H1 (cell line): ENCODE measurements at regions not wholly inside any gene's neighbourhood (a gene's known extent, or its start where the extent isn't known, plus 50 kb on each side); places are given as distances from the start of the nearest gene placed in this dataset.

ENCODE experiments used
- CTCF ChIA-PET: fragments of 300-600 bp; sonication (Branson Sonifier 250); formaldehyde crosslinking; loops from one replicate; lab custom pipeline; 2021; ENCODE audit not compliant: partially characterized antibody; lab: Charles Lee
- POLR2A ChIA-PET: fragments of 300-600 bp; sonication (Branson Sonifier 250); formaldehyde crosslinking; loops from one replicate; lab custom pipeline; 2021; ENCODE audit warnings: inconsistent platforms; ENCODE audit not compliant: partially characterized antibody; lab: Charles Lee
- DNase-seq, 2 experiments: peaks; one replicate each; pipeline versions ENCODE4 v3.0.0 to v3.0.0-alpha.2; 2010 to 2022; ENCODE audit warnings: low spot score in 2 of 2, low read depth in 1 of 2, mixed read lengths in 1 of 2
- FAIRE-seq: peaks from 2 replicates; lab custom pipeline; 2011; peaks lifted over from hg19 to GRCh38; lab: Jason Lieb, UNC
- H2AFZ ChIP-seq: 2 replicates; pipeline ENCODE4 v1.8.1; 2012; ENCODE audit warnings: low read length, inconsistent platforms
- H2AK5ac ChIP-seq: 2 replicates; pipeline ENCODE4 v1.6.1; 2013; ENCODE audit warnings: low read depth, low read length
- H2BK120ac ChIP-seq: replicated peaks from 2 replicates; pipeline ENCODE3; 2013; ENCODE audit warnings: low read depth, low read length, inconsistent platforms
- H2BK12ac ChIP-seq: 2 replicates; pipeline ENCODE4 v1.6.1; 2013; ENCODE audit warnings: low read depth, low read length
- H2BK15ac ChIP-seq: 2 replicates; pipeline ENCODE4 v1.6.1; 2013; ENCODE audit warnings: low read length
- H2BK20ac ChIP-seq: 2 replicates; pipeline ENCODE4 v1.6.1; 2013; ENCODE audit warnings: low read length
- H2BK5ac ChIP-seq: 2 replicates; pipeline ENCODE4 v1.6.1; 2013; ENCODE audit warnings: low read depth, low read length
- H3K14ac ChIP-seq: 2 replicates; pipeline ENCODE4 v1.6.1; 2013; ENCODE audit warnings: inconsistent platforms; ENCODE audit not compliant: insufficient read length
- H3K18ac ChIP-seq: 2 replicates; pipeline ENCODE4 v1.6.1; 2013; ENCODE audit warnings: low read length; ENCODE audit errors: extremely low read depth
- H3K23ac ChIP-seq: 2 replicates; pipeline ENCODE4 v1.6.1; 2013; ENCODE audit warnings: inconsistent platforms; ENCODE audit not compliant: insufficient read length
- H3K23me2 ChIP-seq: 2 replicates; pipeline ENCODE4 v1.6.1; 2013; ENCODE audit warnings: low read depth, low read length
- H3K27ac ChIP-seq: 2 replicates; pipeline ENCODE4 v1.6.1; 2011; ENCODE audit warnings: low read depth, low read length, inconsistent platforms
- H3K27me3 ChIP-seq, 4 experiments: replicated peaks in 1 of 4; 1 replicate in 1 of 4; 2 replicates in 3 of 4; pipeline versions ENCODE4 v1.6.1 to v1.8.1; 2011 to 2013; ENCODE audit warnings: low read length in 3 of 4, mild to moderate bottlenecking in 3 of 4, inconsistent platforms in 2 of 4, mixed read lengths in 2 of 4, moderate library complexity in 1 of 4; ENCODE audit not compliant: control insufficient read depth in 3 of 4, insufficient read depth in 3 of 4; ENCODE audit errors: extremely low read depth in 1 of 4
- H3K36me3 ChIP-seq, 4 experiments: 2 replicates each; pipeline versions ENCODE4 v1.6.1 to v1.8.1; 2011 to 2013; ENCODE audit warnings: mild to moderate bottlenecking in 4 of 4, low read length in 3 of 4, moderate library complexity in 2 of 4, control low read depth in 1 of 4, inconsistent platforms in 1 of 4; ENCODE audit not compliant: insufficient read depth in 4 of 4, control insufficient read depth in 2 of 4
- H3K4ac ChIP-seq: replicated peaks from 2 replicates; pipeline ENCODE3; 2013; ENCODE audit warnings: low read length, low read depth, mixed read lengths, inconsistent platforms; ENCODE audit not compliant: insufficient read length
- H3K4me1 ChIP-seq, 4 experiments: replicated peaks in 1 of 4; 1 replicate in 1 of 4; 2 replicates in 3 of 4; pipeline versions ENCODE4 v1.6.1 to v1.8.1; 2011 to 2013; ENCODE audit warnings: low read length in 3 of 4, inconsistent platforms in 2 of 4, mixed read lengths in 1 of 4; ENCODE audit not compliant: insufficient read depth in 4 of 4, control insufficient read depth in 3 of 4
- H3K4me2 ChIP-seq, 2 experiments: 2 replicates each; pipeline versions ENCODE4 v1.6.1 to v1.8.1; 2011 to 2013; ENCODE audit warnings: low read depth in 2 of 2, low read length in 2 of 2, control low read depth in 1 of 2, inconsistent platforms in 1 of 2, mild to moderate bottlenecking in 1 of 2; ENCODE audit not compliant: insufficient read depth in 1 of 2
- H3K4me3 ChIP-seq, 4 experiments: fragments of 200-600, 300-600 bp in 1 of 4; sonication (generic), shearing (Covaris generic), sonication (Bioruptor Twin) in 1 of 4; 2 replicates each; pipeline versions ENCODE4 v1.5.1 to v1.8.1; 2011 to 2016; ENCODE audit warnings: low read length in 4 of 4, low read depth in 3 of 4, control low read depth in 2 of 4, inconsistent platforms in 2 of 4, mild to moderate bottlenecking in 2 of 4, mixed read lengths in 1 of 4, moderate library complexity in 1 of 4; ENCODE audit not compliant: insufficient read depth in 2 of 4; ENCODE audit errors: extremely low read depth in 1 of 4
- H3K56ac ChIP-seq: replicated peaks from 2 replicates; pipeline ENCODE3; 2013; ENCODE audit warnings: low read depth, mild to moderate bottlenecking, mixed read lengths, low read length, inconsistent platforms; ENCODE audit not compliant: insufficient read length
- H3K79me1 ChIP-seq: 2 replicates; pipeline ENCODE4 v1.6.1; 2013; ENCODE audit warnings: low read depth, low read length, control low read depth
- H3K79me2 ChIP-seq, 2 experiments: 2 replicates each; pipeline versions ENCODE4 v1.6.1 to v1.8.1; 2012 to 2013; ENCODE audit warnings: low read length in 2 of 2, mild to moderate bottlenecking in 2 of 2, inconsistent platforms in 1 of 2; ENCODE audit not compliant: insufficient read depth in 2 of 2, control insufficient read depth in 1 of 2
- H3K9ac ChIP-seq, 4 experiments: replicated peaks in 1 of 4; 1 replicate in 1 of 4; 2 replicates in 3 of 4; pipeline versions ENCODE4 v1.6.1 to v1.8.1; 2011 to 2013; ENCODE audit warnings: low read depth in 3 of 4, low read length in 3 of 4, control low read depth in 2 of 4, mild to moderate bottlenecking in 2 of 4, moderate library complexity in 2 of 4, inconsistent platforms in 1 of 4; ENCODE audit errors: extremely low read depth in 1 of 4
- H3K9me3 ChIP-seq, 2 experiments: 2 replicates each; pipeline versions ENCODE4 v1.6.1 to v1.8.1; 2012 to 2013; ENCODE audit warnings: mild to moderate bottlenecking in 2 of 2, moderate library complexity in 2 of 2, control low read depth in 1 of 2, inconsistent platforms in 1 of 2, low read depth in 1 of 2, low read length in 1 of 2, mixed read lengths in 1 of 2; ENCODE audit not compliant: insufficient read depth in 2 of 2
- H4K20me1 ChIP-seq, 2 experiments: replicated peaks in 1 of 2; 2 replicates each; pipeline versions ENCODE3 to v1.8.1; 2011 to 2013; ENCODE audit warnings: inconsistent platforms in 2 of 2, low read length in 2 of 2, mild to moderate bottlenecking in 1 of 2; ENCODE audit not compliant: insufficient read depth in 2 of 2, control insufficient read depth in 1 of 2
- H4K5ac ChIP-seq: 2 replicates; pipeline ENCODE4 v1.6.1; 2013; ENCODE audit warnings: low read length, low read depth, mixed read lengths, inconsistent platforms; ENCODE audit not compliant: insufficient read length
- H4K8ac ChIP-seq: 2 replicates; pipeline ENCODE4 v1.8.0; 2013; ENCODE audit warnings: mild to moderate bottlenecking, moderate library complexity, low read length, inconsistent platforms; ENCODE audit not compliant: insufficient read depth; ENCODE audit errors: extremely low read depth
- H4K91ac ChIP-seq: replicated peaks from 2 replicates; pipeline ENCODE3; 2013; ENCODE audit warnings: low read length, mixed read lengths, inconsistent platforms; ENCODE audit not compliant: insufficient read length
- BRCA1 ChIP-seq: IDR thresholded peaks from 2 replicates; pipeline ENCODE4 v1.6.1; 2012; ENCODE audit warnings: low read depth, low read length, improper control_type of control experiment
- CTBP2 ChIP-seq: IDR thresholded peaks from 2 replicates; pipeline ENCODE4 v1.7.0; 2011; ENCODE audit warnings: borderline replicate concordance, mild to moderate bottlenecking, moderate library complexity, mixed read lengths, low read length; ENCODE audit not compliant: insufficient read depth, insufficient read length
- EGR1 ChIP-seq: IDR thresholded peaks from 2 replicates; pipeline ENCODE4 v1.6.1; 2011; ENCODE audit warnings: low read depth, low read length, borderline replicate concordance
- RBBP5 ChIP-seq: IDR thresholded peaks from 2 replicates; pipeline ENCODE4 v1.7.1; 2012; ENCODE audit warnings: low read depth, mild to moderate bottlenecking, inconsistent platforms, low read length, moderate library complexity, borderline replicate concordance
- SIRT6 ChIP-seq: IDR thresholded peaks from one replicate; pipeline ENCODE4 v1.7.1; 2012; ENCODE audit warnings: low read length, inconsistent platforms
- SRF ChIP-seq: IDR thresholded peaks from 2 replicates; pipeline ENCODE4 v1.6.1; 2011; ENCODE audit warnings: mild to moderate bottlenecking, low read depth, low read length, moderate library complexity
- WGBS, 2 experiments: shearing (Covaris generic) in 1 of 2; methylation state at CpG; one replicate each; pipeline versions ENCODE4 v1.1.6 to v1.1.7; 2013 to 2015; ENCODE audit warnings: low lambda C conversion rate in 2 of 2, mixed read lengths in 2 of 2, inconsistent platforms in 1 of 2, low coverage in 1 of 2, missing lambda C conversion rate in 1 of 2; ENCODE audit not compliant: insufficient replicate concordance in 2 of 2, insufficient coverage in 1 of 2, insufficient read length in 1 of 2; ENCODE audit errors: extremely low coverage in 1 of 2, missing lambda C conversion rate in 1 of 2; 5-methylcytosine and 5-hydroxymethylcytosine counted together

DNA sequence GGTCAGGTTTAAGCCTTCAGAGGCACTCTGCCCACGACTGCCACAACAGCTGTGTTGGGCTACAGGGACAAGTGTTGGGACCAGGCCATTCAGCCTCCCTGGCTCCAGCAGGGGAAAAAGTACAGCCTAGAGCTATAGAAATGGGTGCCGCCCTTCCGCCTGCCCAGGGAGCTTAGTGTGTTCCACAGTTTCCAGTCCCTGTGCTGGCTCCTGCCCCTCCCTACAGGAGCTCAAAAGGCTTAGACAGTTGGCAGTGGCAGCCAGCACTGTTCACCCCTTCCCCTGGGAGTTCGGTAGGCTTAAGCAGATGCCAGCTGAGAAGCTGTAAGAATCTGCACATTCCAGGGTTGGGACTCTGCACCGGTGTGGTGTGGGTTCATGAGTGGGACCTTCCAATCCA lies 408.2 kb upstream of the INTU start:
- no peak for FAIRE-seq
- Histone ChIP-seq H3K79me2 (no peaks in the 10 kb centered on the region), H3K9me3 (no peaks in the 10 kb centered on the region), H4K91ac (no peak overlapping the region), H2BK120ac (no peak overlapping the region), H4K20me1 (no peaks in the 10 kb centered on the region), H3K4me3 (no peak overlapping the region), H4K5ac (no peak overlapping the region), H3K36me3 (no peaks in the 10 kb centered on the region), H3K4ac (no peak overlapping the region), H3K23me2 (no peaks in the 10 kb centered on the region), H2BK5ac (no peak overlapping the region), H3K4me1 (no peaks in the 10 kb centered on the region), H3K27ac (no peak overlapping the region), H3K79me1 (no peaks in the 10 kb centered on the region), H3K56ac (no peak overlapping the region), H2BK15ac (no peak overlapping the region), H4K8ac (no peak overlapping the region), H2AFZ (peak overlapping the region; percentile 29; the same call in 1 of the 2 replicates), H3K4me2 (no peak overlapping the region), H3K23ac (no peak overlapping the region), H3K9ac (no peak overlapping the region), H2BK12ac (no peak overlapping the region), H3K14ac (no peak overlapping the region), H3K27me3 (no peaks in the 10 kb centered on the region), H2BK20ac (no peak overlapping the region), H3K18ac (no peak overlapping the region), H2AK5ac (no peak overlapping the region)
- CTCF ChIA-PET, result interaction anchor here (0.6 kb wide), 1 partner anchor 622 kb away, joined by 3 read pairs; no protein-coding TSS in a partner anchor
- POLR2A ChIA-PET, result interaction anchor here (1.1 kb wide), 1 partner anchor 11 kb away, joined by 3 read pairs; no protein-coding TSS in a partner anchor
- 91% methylated on average over 5 of the region's 5 CpGs; no CpG with 5 or more reads in 1 of the 2 experiments for WGBS, 2 experiments
- no peak for TF ChIP-seq CTBP2
- TF ChIP-seq BRCA1, result no peak
- no peak for TF ChIP-seq SRF
- no peak for TF ChIP-seq EGR1
- no peak for TF ChIP-seq RBBP5
- TF ChIP-seq SIRT6, result no peak
- no peak for DNase-seq
